ENCODE measurements at regions not wholly inside any gene's neighbourhood (a gene's known extent, or its start where the extent isn't known, plus 50 kb on each side); places are given as distances from the start of the nearest gene placed in this dataset.
"Not testable (repeated sequence)": the region's sequence is repeated elsewhere in the genome, so short reads cannot be mapped to it uniquely, and the experiment has no call there.

GRCh38 chr17:31646642-31647041 lies 212.4 kb downstream of the COPRS start:
- ChIA-PET POLR2A (interaction anchor here (0.9 kb wide), 1 partner anchor 11 kb away, joined by 3 read pairs; no protein-coding TSS in a partner anchor), CTCF (no interaction called here)
- no peaks in the 10 kb centered on the region for H3K4me1 Mint-ChIP-seq (ENCODE audit: insufficient read depth, unreplicated experiment)
- H3K9me3 Mint-ChIP-seq (ENCODE audit: unreplicated experiment) = peaks cover 22% of the 10 kb centered on the region
- DNase-seq (ENCODE audit: unreplicated experiment) = no peak
- intact Hi-C loops (cut with micrococcal nuclease) = no loop called here
- no peaks in the 10 kb centered on the region for H3K27me3 Mint-ChIP-seq (ENCODE audit: insufficient read depth, unreplicated experiment)
- H3K4me3 Mint-ChIP-seq (ENCODE audit: unreplicated experiment) = no peak overlapping the region
- H3K27ac Mint-ChIP-seq (ENCODE audit: low read depth, unreplicated experiment) = no peak overlapping the region
- no peak for TF ChIP-seq CTCF (IDR thresholded peaks at IDR 0.05; ENCODE audit: unreplicated experiment)
- no peaks in the 10 kb centered on the region for H3K36me3 Mint-ChIP-seq (ENCODE audit: insufficient read depth, unreplicated experiment)
- no TSS peak for BruUV-seq (replicated peaks)

GRCh38 chr17:31645351-31645750 lies 213.7 kb downstream of the COPRS start:
- no peaks in the 10 kb centered on the region for H3K36me3 Mint-ChIP-seq (ENCODE audit: insufficient read depth, unreplicated experiment)
- intact Hi-C loops (cut with micrococcal nuclease) = no loop called here
- DNase-seq (ENCODE audit: unreplicated experiment) = no peak
- no peaks in the 10 kb centered on the region for H3K4me1 Mint-ChIP-seq (ENCODE audit: insufficient read depth, unreplicated experiment)
- no peak overlapping the region for H3K27ac Mint-ChIP-seq (ENCODE audit: low read depth, unreplicated experiment)
- TF ChIP-seq CTCF (IDR thresholded peaks at IDR 0.05; ENCODE audit: unreplicated experiment) = no peak
- no peaks in the 10 kb centered on the region for H3K27me3 Mint-ChIP-seq (ENCODE audit: insufficient read depth, unreplicated experiment)
- no peak overlapping the region for H3K4me3 Mint-ChIP-seq (ENCODE audit: unreplicated experiment)
- POLR2A ChIA-PET = no interaction called here
- CTCF ChIA-PET = interaction anchor here (0.6 kb wide), 1 partner anchor 9 kb away, joined by 3 read pairs; no protein-coding TSS in a partner anchor
- peaks cover 22% of the 10 kb centered on the region for H3K9me3 Mint-ChIP-seq (ENCODE audit: unreplicated experiment)
- BruUV-seq (replicated peaks) = no TSS peak

GRCh38 chr17:31631766-31632165 lies 227.3 kb downstream of the COPRS start:
- no peak for DNase-seq (ENCODE audit: unreplicated experiment)
- Mint-ChIP-seq H3K27ac (ENCODE audit: low read depth, unreplicated experiment) (no peak overlapping the region), H3K4me1 (ENCODE audit: insufficient read depth, unreplicated experiment) (peaks cover 26% of the 10 kb centered on the region), H3K36me3 (ENCODE audit: insufficient read depth, unreplicated experiment) (no peaks in the 10 kb centered on the region), H3K4me3 (ENCODE audit: unreplicated experiment) (no peak overlapping the region), H3K27me3 (ENCODE audit: insufficient read depth, unreplicated experiment) (no peaks in the 10 kb centered on the region), H3K9me3 (ENCODE audit: unreplicated experiment) (peaks cover 4% of the 10 kb centered on the region)
- POLR2A ChIA-PET = no interaction called here
- intact Hi-C loops (cut with micrococcal nuclease) = no loop called here
- CTCF ChIA-PET = interaction anchor here (0.5 to 1.2 kb wide), 2 partner anchors 20 to 94 kb away, joined by 3 to 4 read pairs; no protein-coding TSS in a partner anchor
- TF ChIP-seq CTCF (IDR thresholded peaks at IDR 0.05; ENCODE audit: unreplicated experiment) = no peak
- no TSS peak for BruUV-seq (replicated peaks)

GRCh38 chr17:31630866-31631265 lies 228.2 kb downstream of the COPRS start:
- H3K36me3 Mint-ChIP-seq (ENCODE audit: insufficient read depth, unreplicated experiment); H3K27ac Mint-ChIP-seq (ENCODE audit: low read depth, unreplicated experiment); intact Hi-C loops (cut with micrococcal nuclease); H3K27me3 Mint-ChIP-seq (ENCODE audit: insufficient read depth, unreplicated experiment); BruUV-seq (replicated peaks); DNase-seq (ENCODE audit: unreplicated experiment); H3K4me3 Mint-ChIP-seq (ENCODE audit: unreplicated experiment); H3K9me3 Mint-ChIP-seq (ENCODE audit: unreplicated experiment); POLR2A ChIA-PET: not testable (repeated sequence)
- CTCF ChIA-PET = interaction anchor here (1.2 kb wide), 1 partner anchor 20 kb away, joined by 3 read pairs; no protein-coding TSS in a partner anchor
- H3K4me1 Mint-ChIP-seq (ENCODE audit: insufficient read depth, unreplicated experiment) = peaks cover 26% of the 10 kb centered on the region
